C4-2B (cell line): ENCODE measurements at regions not wholly inside any gene's neighbourhood (a gene's known extent, or its start where the extent isn't known, plus 50 kb on each side); places are given as distances from the start of the nearest gene placed in this dataset.

Experiments used
- ZFX ChIP-seq: fragments of 450-650 bp; IDR thresholded peaks from 2 replicates; pipeline ENCODE4 v1.6.1; 2017
- TF ChIP-seq, protein P1 (sequence below): fragments of 450-650 bp; conservative IDR thresholded peaks from 2 replicates; pipeline ENCODE4 v1.5.1; 2017; ENCODE audit warnings: mild to moderate bottlenecking

DNA sequence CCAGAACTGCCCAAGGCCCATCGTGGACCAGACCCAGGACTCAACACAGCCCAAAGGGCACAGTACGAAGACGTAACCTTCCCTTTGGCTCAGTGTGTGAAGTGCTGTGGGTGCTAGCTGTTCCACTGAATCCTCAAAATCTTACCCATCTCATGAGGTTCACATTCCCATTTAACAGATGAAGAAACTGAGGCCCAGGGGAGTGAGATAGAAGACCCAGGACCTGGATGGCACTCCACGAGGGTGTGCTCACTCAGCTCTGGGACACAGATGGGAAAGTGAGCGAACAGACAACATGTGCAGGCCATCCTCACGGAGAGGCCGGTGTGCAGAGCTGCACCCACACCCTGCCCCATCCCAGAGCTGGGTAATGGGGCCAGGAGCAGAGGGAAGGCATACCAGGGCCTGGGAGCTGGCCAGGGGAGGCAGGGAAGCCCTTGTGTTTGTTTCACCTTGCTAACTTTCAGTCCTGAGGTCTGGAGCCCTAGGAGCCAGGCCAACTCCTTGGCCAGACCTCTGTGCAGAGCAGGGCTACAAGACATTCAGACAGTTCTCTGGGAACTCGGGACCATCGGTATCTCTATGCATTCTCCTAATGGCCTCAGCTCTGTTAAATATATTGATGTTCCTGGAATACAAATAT, 100.3 kb upstream of the ZMIZ1 start:
- TF ChIP-seq, protein P1, sequence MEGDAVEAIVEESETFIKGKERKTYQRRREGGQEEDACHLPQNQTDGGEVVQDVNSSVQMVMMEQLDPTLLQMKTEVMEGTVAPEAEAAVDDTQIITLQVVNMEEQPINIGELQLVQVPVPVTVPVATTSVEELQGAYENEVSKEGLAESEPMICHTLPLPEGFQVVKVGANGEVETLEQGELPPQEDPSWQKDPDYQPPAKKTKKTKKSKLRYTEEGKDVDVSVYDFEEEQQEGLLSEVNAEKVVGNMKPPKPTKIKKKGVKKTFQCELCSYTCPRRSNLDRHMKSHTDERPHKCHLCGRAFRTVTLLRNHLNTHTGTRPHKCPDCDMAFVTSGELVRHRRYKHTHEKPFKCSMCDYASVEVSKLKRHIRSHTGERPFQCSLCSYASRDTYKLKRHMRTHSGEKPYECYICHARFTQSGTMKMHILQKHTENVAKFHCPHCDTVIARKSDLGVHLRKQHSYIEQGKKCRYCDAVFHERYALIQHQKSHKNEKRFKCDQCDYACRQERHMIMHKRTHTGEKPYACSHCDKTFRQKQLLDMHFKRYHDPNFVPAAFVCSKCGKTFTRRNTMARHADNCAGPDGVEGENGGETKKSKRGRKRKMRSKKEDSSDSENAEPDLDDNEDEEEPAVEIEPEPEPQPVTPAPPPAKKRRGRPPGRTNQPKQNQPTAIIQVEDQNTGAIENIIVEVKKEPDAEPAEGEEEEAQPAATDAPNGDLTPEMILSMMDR: no peak
- no peak for TF ChIP-seq ZFX
